Pancreas (tissue), 10 donors: ENCODE measurements at regions not wholly inside any gene's neighbourhood (a gene's known extent, or its start where the extent isn't known, plus 50 kb on each side); places are given as distances from the start of the nearest gene placed in this dataset.

Source experiments
- ATAC-seq, 4 donors: fragments of 200-7000 bp; cut with Tn5 transposase; one replicate each; pipeline versions ENCODE4 v1.8.0 to v1.9.1; 2020; ENCODE audit warnings: mild to moderate bottlenecking in 4 of 4, moderate library complexity in 4 of 4
- DNase-seq, 6 donors: peaks; one replicate each; pipeline ENCODE4 v3.0.0-alpha.2; 2020
- FAIRE-seq: peaks from 2 replicates; lab custom pipeline; 2012; peaks lifted over from hg19 to GRCh38; lab: Jason Lieb, UNC
- H3K27ac ChIP-seq, 4 donors: fragments of 200-600 bp; sonication (generic); 1 replicate in 3 of 4; 2 replicates in 1 of 4; pipeline versions ENCODE4 v1.5.0 to v1.8.0; 2020
- H3K27me3 ChIP-seq, 4 donors: fragments of 200-600 bp; one replicate each; pipeline ENCODE4 v1.8.0; 2021
- H3K36me3 ChIP-seq, 3 donors: fragments of 200-600 bp; sonication (generic) in 1 of 3; one replicate each; pipeline versions ENCODE4 v1.5.0 to v1.8.0; 2020 to 2021
- H3K4me1 ChIP-seq, 3 donors: fragments of 200-600 bp; one replicate each; pipeline ENCODE4 v1.8.0; 2021
- H3K4me3 ChIP-seq, 4 donors: fragments of 200-600 bp; sonication (generic) in 2 of 4; one replicate each; pipeline versions ENCODE4 v1.5.0 to v1.8.0; 2020 to 2021
- H3K9me3 ChIP-seq, 4 donors: fragments of 200-600 bp; one replicate each; pipeline ENCODE4 v1.8.0; 2021
- WGBS, 2 donors: extraction: QIAGEN DNeasy Blood & Tissue Kit; methylation state at CpG; one replicate each; pipeline ENCODE4 v1.1.7; 2013; 5-methylcytosine and 5-hydroxymethylcytosine counted together
- intact Hi-C, 3 donors: fragments of 100-400 bp; cut with DNase I; formaldehyde crosslinking; loops; one replicate each; pipeline versions ENCODE4 v1.11.1 to v1.14.2; 2022
- TF ChIP-seq, protein P1 (sequence below), 4 donors: fragments of 200-600 bp; sonication (generic) in 3 of 4; IDR thresholded peaks; one replicate each; pipeline versions ENCODE4 v1.5.0 to v1.8.0; 2021; ENCODE audit warnings: antibody characterized with exemption in 4 of 4
- donor health status: healthy with polysubstance abuse.
- donor health status: DM: no; HTN: no; CAD: no; lungs with moderate emphysema.
- donor health status: DM: no; HTN: no; CAD: no.
- donor health status: control.
- donor health status: control.
- donor health status: Bipolar disorder and iron deficiency.
- donor health status: DM: yes; HTN: yes; CAD: no.
- donor health status: DM: no; HTN: no; CAD: no.
- donor health status: DM: no; HTN: no; CAD: no.
- donor health status: DM: yes; HTN: yes; CAD: no.

DNA sequence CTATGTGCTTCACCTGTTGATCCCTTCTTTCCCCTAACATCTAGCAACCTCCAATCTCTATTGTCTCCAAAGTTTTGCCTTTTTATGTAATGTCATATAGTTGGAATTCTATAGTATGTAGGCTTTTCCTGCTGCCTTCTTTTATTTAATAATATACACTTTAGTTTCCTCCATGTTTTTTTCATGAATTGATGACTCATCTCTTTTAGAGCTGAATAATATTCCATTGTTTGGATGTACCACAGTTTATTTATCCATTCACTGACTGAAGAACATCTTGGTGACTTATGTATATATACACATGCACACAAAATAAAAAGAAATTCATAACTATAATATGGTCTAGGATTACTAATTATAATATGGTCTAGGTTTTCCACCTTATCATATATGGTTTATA lies 1314.2 kb downstream of the OTOL1 start:
- Histone ChIP-seq H3K27me3 (no peaks in the 10 kb centered on the region), H3K36me3 (no peaks in the 10 kb centered on the region), H3K27ac (no peak overlapping the region), H3K4me3 (no peak overlapping the region), H3K9me3 (no peaks in the 10 kb centered on the region), H3K4me1 (no peaks in the 10 kb centered on the region)
- FAIRE-seq (no peak), DNase-seq (no peak), ATAC-seq (no peak)
- intact Hi-C loops, result no loop called here
- TF ChIP-seq, protein P1, sequence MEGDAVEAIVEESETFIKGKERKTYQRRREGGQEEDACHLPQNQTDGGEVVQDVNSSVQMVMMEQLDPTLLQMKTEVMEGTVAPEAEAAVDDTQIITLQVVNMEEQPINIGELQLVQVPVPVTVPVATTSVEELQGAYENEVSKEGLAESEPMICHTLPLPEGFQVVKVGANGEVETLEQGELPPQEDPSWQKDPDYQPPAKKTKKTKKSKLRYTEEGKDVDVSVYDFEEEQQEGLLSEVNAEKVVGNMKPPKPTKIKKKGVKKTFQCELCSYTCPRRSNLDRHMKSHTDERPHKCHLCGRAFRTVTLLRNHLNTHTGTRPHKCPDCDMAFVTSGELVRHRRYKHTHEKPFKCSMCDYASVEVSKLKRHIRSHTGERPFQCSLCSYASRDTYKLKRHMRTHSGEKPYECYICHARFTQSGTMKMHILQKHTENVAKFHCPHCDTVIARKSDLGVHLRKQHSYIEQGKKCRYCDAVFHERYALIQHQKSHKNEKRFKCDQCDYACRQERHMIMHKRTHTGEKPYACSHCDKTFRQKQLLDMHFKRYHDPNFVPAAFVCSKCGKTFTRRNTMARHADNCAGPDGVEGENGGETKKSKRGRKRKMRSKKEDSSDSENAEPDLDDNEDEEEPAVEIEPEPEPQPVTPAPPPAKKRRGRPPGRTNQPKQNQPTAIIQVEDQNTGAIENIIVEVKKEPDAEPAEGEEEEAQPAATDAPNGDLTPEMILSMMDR (IDR thresholded peaks at IDR 0.05), result no peak

DNA sequence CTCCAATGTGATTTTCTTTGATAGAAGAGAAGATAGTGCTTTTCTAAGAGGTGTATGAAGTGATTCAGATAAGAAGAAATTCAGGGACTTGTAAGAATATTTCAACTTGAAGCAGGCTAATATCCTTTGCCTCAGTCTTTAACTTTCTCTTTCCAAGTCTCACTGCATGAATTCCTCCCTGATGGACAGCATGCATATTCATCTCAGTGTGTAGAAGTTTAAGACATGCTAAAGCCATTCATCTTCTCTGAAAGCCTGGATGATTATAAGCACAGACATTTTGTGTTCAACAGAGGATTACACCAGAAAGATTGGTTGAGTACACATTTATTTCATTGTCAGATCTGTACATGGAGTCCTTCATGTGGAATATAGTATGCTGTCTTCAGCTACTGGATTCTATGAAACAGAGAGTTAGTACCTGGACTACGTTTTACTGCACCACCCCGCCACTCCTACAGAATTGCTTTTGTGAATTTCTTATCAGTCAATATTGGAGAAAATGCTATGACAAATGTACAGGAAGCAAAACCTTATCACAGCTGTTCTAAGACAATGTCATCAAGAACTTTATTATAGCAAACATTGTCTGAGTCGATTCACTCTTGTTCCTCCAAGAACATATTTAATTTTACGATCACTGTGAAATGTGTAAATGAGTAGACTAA lies 1346.1 kb downstream of the OTOL1 start:
- no peak overlapping the region for H3K27ac ChIP-seq
- H3K4me1 ChIP-seq, result no peaks in the 10 kb centered on the region
- no peaks in the 10 kb centered on the region for H3K36me3 ChIP-seq
- no peaks in the 10 kb centered on the region for H3K27me3 ChIP-seq
- H3K9me3 ChIP-seq, result no peaks in the 10 kb centered on the region
- DNase-seq (no peak), ATAC-seq (no peak), FAIRE-seq (no peak)
- WGBS, 2 donors, result 77% methylated on average over 4 of the region's 4 CpGs; no CpG with 5 or more reads in 1 of the 2 donors
- no peak overlapping the region for H3K4me3 ChIP-seq
- intact Hi-C loops, result no loop called here
- TF ChIP-seq, protein P1 (IDR thresholded peaks at IDR 0.05), result no peak

DNA sequence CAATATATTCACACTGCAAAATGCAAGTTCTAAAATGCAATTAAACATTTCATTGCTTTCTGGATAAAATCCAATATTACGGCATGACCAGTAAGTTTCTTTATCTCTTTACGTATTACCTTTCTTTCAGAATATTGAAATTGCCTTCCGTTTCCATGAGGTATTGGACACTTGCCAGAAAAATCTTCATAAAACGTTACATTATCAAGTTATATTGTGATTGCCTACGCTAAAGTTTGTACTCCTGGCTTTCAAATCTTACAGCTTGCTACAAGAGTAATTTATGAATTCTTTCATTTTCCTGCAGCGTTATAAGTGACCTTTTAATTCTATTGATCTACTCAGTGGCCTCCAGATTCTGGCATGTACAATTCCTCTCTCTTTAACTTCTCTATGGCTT lies 1349.3 kb downstream of the OTOL1 start:
- Histone ChIP-seq H3K36me3 (no peaks in the 10 kb centered on the region), H3K27ac (no peak overlapping the region), H3K27me3 (no peaks in the 10 kb centered on the region), H3K4me3 (no peak overlapping the region), H3K9me3 (no peaks in the 10 kb centered on the region), H3K4me1 (no peaks in the 10 kb centered on the region)
- DNase-seq (no peak), ATAC-seq (no peak), FAIRE-seq (no peak)
- intact Hi-C loops, result no loop called here
- WGBS, 2 donors, result 25% methylated on average over 6 of the region's 6 CpGs; no CpG with 5 or more reads in 1 of the 2 donors
- TF ChIP-seq, protein P1 (IDR thresholded peaks at IDR 0.05), result no peak

DNA sequence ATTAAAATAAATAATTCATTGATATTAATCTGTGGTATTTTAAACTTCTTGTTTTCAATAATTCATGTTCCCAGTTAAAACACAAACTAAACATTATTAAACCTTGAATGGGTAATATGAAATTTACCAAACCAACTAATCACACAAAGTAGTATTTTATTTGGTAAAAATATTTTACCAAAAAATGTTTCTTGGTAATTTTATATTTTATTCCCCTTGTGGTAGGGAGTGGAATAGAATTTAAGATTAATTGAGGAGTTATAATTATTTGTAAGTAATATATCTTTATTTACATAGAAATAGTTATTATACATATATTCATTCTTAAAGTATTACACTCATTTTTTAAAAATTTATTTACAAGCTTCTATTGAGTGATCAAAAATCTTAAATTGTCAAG lies 1350.9 kb downstream of the OTOL1 start:
- Histone ChIP-seq H3K9me3 (no peaks in the 10 kb centered on the region), H3K4me1 (no peaks in the 10 kb centered on the region), H3K27ac (no peak overlapping the region), H3K36me3 (no peaks in the 10 kb centered on the region), H3K27me3 (no peaks in the 10 kb centered on the region), H3K4me3 (no peak overlapping the region)
- intact Hi-C loops, result no loop called here
- TF ChIP-seq, protein P1 (IDR thresholded peaks at IDR 0.05), result no peak
- FAIRE-seq (peak; percentile 60), ATAC-seq (no peak), DNase-seq (no peak)

DNA sequence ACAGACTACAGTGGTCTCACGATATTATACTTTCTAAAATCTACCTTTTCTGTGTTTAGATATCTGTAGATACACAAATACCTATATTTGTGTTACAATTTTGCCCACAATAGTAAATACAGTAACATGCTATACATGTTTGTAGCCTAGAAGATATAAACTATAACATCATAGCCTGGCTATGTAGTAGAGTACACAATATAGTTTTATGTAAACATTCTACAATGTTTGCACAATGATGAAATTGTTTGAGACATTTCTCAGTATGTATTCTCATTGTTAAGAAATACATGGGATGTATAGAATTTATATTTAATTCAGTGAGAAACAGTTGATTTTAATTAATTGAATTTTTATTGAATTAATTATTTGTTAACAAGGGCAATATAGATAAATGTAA lies 1367.0 kb downstream of the OTOL1 start:
- Histone ChIP-seq H3K27me3 (no peaks in the 10 kb centered on the region), H3K36me3 (no peaks in the 10 kb centered on the region), H3K9me3 (no peaks in the 10 kb centered on the region), H3K4me3 (no peak overlapping the region), H3K4me1 (no peaks in the 10 kb centered on the region), H3K27ac (no peak overlapping the region)
- TF ChIP-seq, protein P1 (IDR thresholded peaks at IDR 0.05), result no peak
- FAIRE-seq (no peak), ATAC-seq (no peak), DNase-seq (no peak)
- intact Hi-C loops, result no loop called here
- WGBS, 2 donors, result 91% methylated on average over 1 of the region's 1 CpG; no CpG with 5 or more reads in 1 of the 2 donors
